ENCODE measurements at regions not wholly inside any gene's neighbourhood (a gene's known extent, or its start where the extent isn't known, plus 50 kb on each side); places are given as distances from the start of the nearest gene placed in this dataset.

DNA sequence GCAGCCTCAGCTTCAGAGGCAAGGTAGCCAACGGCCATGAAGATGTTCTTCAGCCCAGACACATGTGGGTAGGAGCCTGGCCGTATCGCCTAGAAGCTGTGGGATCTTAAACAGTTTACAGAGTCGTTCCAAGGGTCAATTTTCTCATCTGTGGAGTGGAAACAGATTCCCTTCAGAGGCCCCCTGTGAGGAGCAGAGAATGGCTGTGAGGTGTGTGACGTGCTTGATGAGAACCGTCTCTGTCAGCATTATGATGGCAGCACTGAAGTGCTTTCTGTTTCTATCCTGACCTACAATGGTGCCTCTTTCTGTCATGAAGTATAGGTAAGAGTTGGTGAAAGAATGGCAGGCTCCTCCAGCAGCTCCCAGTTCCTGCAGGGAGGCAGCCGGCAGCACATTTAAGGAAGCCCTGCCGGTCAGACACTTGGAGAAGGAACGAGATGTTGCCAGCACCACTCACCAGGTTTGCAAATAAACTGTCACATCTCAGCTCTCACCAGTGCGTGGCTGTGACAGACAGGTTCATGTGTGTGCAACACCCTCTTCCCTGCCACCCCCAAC is 277.3 kb downstream of the FOXO1 start:
- Histone ChIP-seq H3K4me3 (peak overlapping the region; percentile 10 to 33 (median 10)), H3K9me3 (no peaks in the 10 kb centered on the region), H3K27ac (peak overlapping the region; percentile 54 to 94 (median 80)), H3K27me3 (no peaks in the 10 kb centered on the region), H3K4me1 (no peaks in the 10 kb centered on the region), H3K36me3 (no peaks in the 10 kb centered on the region)
- no peak for TF ChIP-seq POLR2A (IDR thresholded peaks at IDR 0.05)
- TF ChIP-seq CTCF (IDR thresholded peaks at IDR 0.05): no peak
- DNase-seq: peak in 1 of 3 donors; percentile 40

DNA sequence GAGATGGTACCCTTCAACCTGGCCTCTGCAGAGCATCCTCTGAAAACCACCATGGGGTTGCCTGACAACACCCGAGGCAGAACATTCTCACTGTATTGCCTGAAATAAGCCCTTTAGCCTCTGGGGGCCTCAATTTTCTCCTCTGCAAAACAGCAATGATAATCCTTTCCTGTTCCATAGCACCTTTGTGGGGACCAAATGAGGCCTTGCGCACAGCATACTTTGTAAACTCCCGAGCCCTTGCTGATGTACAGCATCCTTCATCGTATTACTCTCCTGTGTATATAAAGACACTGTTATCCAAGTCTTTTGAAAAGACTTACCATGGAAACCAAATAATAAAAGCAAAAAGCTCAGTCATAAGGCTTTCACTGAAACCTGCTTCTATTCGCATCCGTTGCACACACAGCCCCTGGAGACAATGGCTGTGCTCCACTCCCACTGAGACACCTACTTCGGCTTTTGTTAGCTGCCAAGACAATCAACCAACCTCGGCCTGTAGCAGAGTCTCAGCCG is 276.0 kb downstream of the FOXO1 start:
- Histone ChIP-seq H3K27ac (no peak overlapping the region), H3K9me3 (no peaks in the 10 kb centered on the region), H3K4me1 (no peaks in the 10 kb centered on the region), H3K36me3 (no peaks in the 10 kb centered on the region), H3K27me3 (no peaks in the 10 kb centered on the region), H3K4me3 (no peak overlapping the region)
- no peak for TF ChIP-seq POLR2A (IDR thresholded peaks at IDR 0.05)
- TF ChIP-seq CTCF (IDR thresholded peaks at IDR 0.05): no peak
- no peak for DNase-seq

GRCh38 chr13:40391788-40392187 is 274.7 kb downstream of the FOXO1 start:
- Histone ChIP-seq H3K4me3 (no peak overlapping the region), H3K27me3 (no peaks in the 10 kb centered on the region), H3K36me3 (no peaks in the 10 kb centered on the region), H3K27ac (no peak overlapping the region), H3K4me1 (no peaks in the 10 kb centered on the region), H3K9me3 (no peaks in the 10 kb centered on the region)
- TF ChIP-seq POLR2A (IDR thresholded peaks at IDR 0.05) (no peak), CTCF (IDR thresholded peaks at IDR 0.05) (no peak)
- DNase-seq: no peak

DNA sequence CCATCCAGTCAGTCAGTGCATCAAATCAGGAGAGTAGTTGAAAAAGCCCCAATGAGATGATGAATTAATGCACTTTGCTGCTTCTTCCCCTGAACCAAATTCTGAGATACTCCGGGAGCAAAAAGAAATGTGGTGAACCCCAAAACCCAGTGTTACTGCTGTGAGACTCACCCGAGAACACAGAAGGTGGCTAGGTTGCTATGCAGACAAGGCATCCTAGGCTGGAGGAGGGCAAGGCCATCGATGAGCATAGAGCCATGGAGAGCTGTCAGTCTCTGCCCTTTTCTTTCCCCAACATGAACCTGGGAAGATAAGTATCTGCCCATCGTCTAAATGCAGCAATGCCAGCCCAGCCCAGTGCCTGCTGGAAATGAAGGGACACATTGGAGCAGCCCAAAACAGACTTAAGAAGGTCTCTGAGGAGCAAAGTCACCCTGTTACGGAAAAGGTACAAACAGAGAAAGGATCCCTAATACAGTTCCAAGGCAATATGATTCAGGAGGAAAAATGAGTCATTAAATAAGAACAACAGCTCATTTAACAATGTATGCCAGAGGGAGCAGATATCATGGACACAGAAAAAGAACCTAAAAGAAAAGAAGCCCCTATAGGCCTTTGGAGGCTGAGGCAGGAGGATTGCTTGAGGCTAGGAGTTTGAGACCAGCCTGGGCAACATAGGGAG is 272.0 kb downstream of the FOXO1 start:
- no peak overlapping the region for H3K27ac ChIP-seq
- no peak overlapping the region for H3K4me3 ChIP-seq
- H3K4me1 ChIP-seq: no peaks in the 10 kb centered on the region
- H3K36me3 ChIP-seq: no peaks in the 10 kb centered on the region
- H3K27me3 ChIP-seq: no peaks in the 10 kb centered on the region
- TF ChIP-seq POLR2A (IDR thresholded peaks at IDR 0.05): no peak
- no peak for TF ChIP-seq CTCF (IDR thresholded peaks at IDR 0.05)
- no peak for DNase-seq
- H3K9me3 ChIP-seq: no peaks in the 10 kb centered on the region

GRCh38 chr13:40398065-40398464 is 268.4 kb downstream of the FOXO1 start:
- DNase-seq: no peak
- Histone ChIP-seq H3K36me3 (no peaks in the 10 kb centered on the region), H3K9me3 (no peaks in the 10 kb centered on the region), H3K4me3 (no peak overlapping the region), H3K27me3 (no peaks in the 10 kb centered on the region), H3K27ac (no peak overlapping the region), H3K4me1 (peaks cover 0 to 23% (median 6%) of the 10 kb centered on the region in 4 donors)
- TF ChIP-seq POLR2A (IDR thresholded peaks at IDR 0.05) (no peak), CTCF (IDR thresholded peaks at IDR 0.05) (no peak)

All from Peyer's patch (tissue), 4 donors.